HepG2 (cell line): ENCODE measurements at regions not wholly inside any gene's neighbourhood (a gene's known extent, or its start where the extent isn't known, plus 50 kb on each side); places are given as distances from the start of the nearest gene placed in this dataset.

Source experiments
- ATAC-seq: fragments of 200-7000 bp; cut with Tn5 transposase; 3 replicates; pipeline ENCODE4 v1.9.1; 2020; ENCODE audit warnings: mild to moderate bottlenecking, moderate library complexity
- BruUV-seq: library from RNA; stranded (reverse); fragments of 400-500 nt; replicated peaks from 2 replicates; lab custom pipeline; 2021; lab: Mats Ljungman, UMichigan
- CTCF ChIA-PET: fragments of 300-600 bp; formaldehyde crosslinking; extraction: SDS; loops from one replicate; lab custom pipeline; 2021; ENCODE audit warnings: low total read pairs, inconsistent platforms, low intra/inter-chr PET ratio; lab: Yijun Ruan, JAX
- POLR2A ChIA-PET: fragments of 350-600 bp; sonication (Branson Sonifier 250); formaldehyde crosslinking; loops from one replicate; lab custom pipeline; 2020; ENCODE audit warnings: antibody characterized with exemption, inconsistent platforms; lab: Yijun Ruan, JAX
- DNase-seq: peaks from one replicate; pipeline ENCODE4 v3.0.0-alpha.2; 2015; ENCODE audit warnings: low spot score
- FAIRE-seq: peaks from 3 replicates; lab custom pipeline; 2011; peaks lifted over from hg19 to GRCh38; lab: Jason Lieb, UNC
- H2AFZ ChIP-seq: one replicate; pipeline ENCODE4 v1.6.1; 2011; ENCODE audit warnings: low read length, inconsistent platforms
- H3K27ac ChIP-seq: fragments of 300-600 bp; 3 replicates; pipeline ENCODE4 v1.8.0; 2011; ENCODE audit warnings: mixed run types, mild to moderate bottlenecking, mixed read lengths, low read length, inconsistent platforms; ENCODE audit not compliant: insufficient read depth; ENCODE audit errors: extremely low read length
- H3K27me3 ChIP-seq, 2 experiments: fragments of 200-600 bp in 1 of 2; 2 replicates in 1 of 2; 3 replicates in 1 of 2; pipeline versions ENCODE4 v1.6.0 to v1.8.0; 2011; ENCODE audit warnings: low read length in 2 of 2, mild to moderate bottlenecking in 2 of 2, moderate library complexity in 2 of 2, inconsistent platforms in 1 of 2; ENCODE audit not compliant: insufficient read depth in 2 of 2, control insufficient read depth in 1 of 2
- H3K36me3 ChIP-seq, 2 experiments: fragments of 200-600 bp in 1 of 2; replicated peaks in 1 of 2; 2 replicates in 1 of 2; 3 replicates in 1 of 2; pipeline versions ENCODE4 v1.5.1 to v1.8.0; 2011; ENCODE audit warnings: low read length in 2 of 2, inconsistent platforms in 1 of 2; ENCODE audit not compliant: insufficient read depth in 2 of 2, control insufficient read depth in 1 of 2
- H3K4me1 ChIP-seq: 2 replicates; pipeline ENCODE4 v1.5.1; 2012; ENCODE audit warnings: low read length, inconsistent platforms; ENCODE audit not compliant: insufficient read depth
- H3K4me2 ChIP-seq: 2 replicates; pipeline ENCODE4 v1.6.0; 2011; ENCODE audit warnings: low read depth, low read length, inconsistent platforms
- H3K4me3 ChIP-seq, 3 experiments: fragments of 200-600 bp in 1 of 3; sonication (generic), shearing (Covaris generic) in 1 of 3; replicated peaks in 1 of 3; 2 replicates each; pipeline ENCODE4 v1.5.1; 2011 to 2016; ENCODE audit warnings: low read length in 3 of 3, inconsistent platforms in 2 of 3, low read depth in 2 of 3, mild to moderate bottlenecking in 2 of 3, control low read depth in 1 of 3, mixed read lengths in 1 of 3; ENCODE audit not compliant: insufficient read depth in 1 of 3
- H3K79me2 ChIP-seq: one replicate; pipeline ENCODE4 v1.6.1; 2011; ENCODE audit warnings: low read length, inconsistent platforms; ENCODE audit not compliant: insufficient read depth
- H3K9ac ChIP-seq: 2 replicates; pipeline ENCODE4 v1.6.0; 2011; ENCODE audit warnings: mild to moderate bottlenecking, low read depth, low read length, inconsistent platforms; ENCODE audit not compliant: insufficient read depth
- H3K9me3 ChIP-seq: 2 replicates; pipeline ENCODE4 v1.5.1; 2012; ENCODE audit warnings: mild to moderate bottlenecking, low read length
- H4K20me1 ChIP-seq: 2 replicates; pipeline ENCODE4 v1.6.0; 2011; ENCODE audit warnings: inconsistent platforms, mild to moderate bottlenecking, low read length, moderate library complexity; ENCODE audit not compliant: insufficient read depth
- AGO1 ChIP-seq: fragments of 200-400 bp; formaldehyde crosslinking; IDR thresholded peaks from 2 replicates; pipeline ENCODE4 v1.6.1; 2017; ENCODE audit warnings: mild to moderate bottlenecking, low read depth, low read length, moderate library complexity; ENCODE audit not compliant: poor library complexity, severe bottlenecking
- ARHGAP35 ChIP-seq: sonication (generic); formaldehyde crosslinking; IDR thresholded peaks from 2 replicates; pipeline ENCODE4 v1.9.0; 2022; ENCODE audit warnings: mild to moderate bottlenecking, inconsistent platforms, moderate library complexity, missing genetic modification reagents, borderline replicate concordance
- FOXC1 ChIP-seq: sonication (generic); formaldehyde crosslinking; IDR thresholded peaks from 2 replicates; pipeline ENCODE4 v1.8.0; 2022; ENCODE audit warnings: mild to moderate bottlenecking, missing genetic modification reagents, borderline replicate concordance
- KLF9 ChIP-seq: IDR thresholded peaks from 2 replicates; pipeline ENCODE4 v1.6.1; 2016; ENCODE audit warnings: low read depth
- MTF1 ChIP-seq: sonication (generic); formaldehyde crosslinking; IDR thresholded peaks from 2 replicates; pipeline ENCODE4 v1.5.0; 2020; ENCODE audit warnings: missing genetic modification reagents
- PBX2 ChIP-seq: IDR thresholded peaks from 2 replicates; pipeline ENCODE4 v1.6.1; 2016; ENCODE audit warnings: control low read depth
- ZNF326 ChIP-seq: sonication (generic); formaldehyde crosslinking; IDR thresholded peaks from 2 replicates; pipeline ENCODE4 v1.4.0; 2020; ENCODE audit warnings: missing genetic modification reagents, borderline replicate concordance
- ZNF720 ChIP-seq: sonication (generic); formaldehyde crosslinking; IDR thresholded peaks from 2 replicates; pipeline ENCODE4 v1.4.0; 2020; ENCODE audit warnings: missing genetic modification reagents
- WGBS: methylation state at CpG from one replicate; pipeline ENCODE4 v1.1.6; 2017; ENCODE audit warnings: low lambda C conversion rate; 5-methylcytosine and 5-hydroxymethylcytosine counted together
- in situ Hi-C: cut with HindIII; loops from 2 replicates; pipeline ENCODE4 v1.10.0; 2017; ENCODE audit warnings: low pct_unique_long_range_greater_than_20kb; ENCODE audit not compliant: extremely low pct_ligation_motif_present
- intact Hi-C: fragments of 100-400 bp; cut with micrococcal nuclease; formaldehyde crosslinking; loops from one replicate; pipeline ENCODE4 v1.10.0; 2022; ENCODE audit not compliant: unreplicated experiment

- POLR2A ChIA-PET: no interaction called here
Measured at GRCh38 chr3:164095279-164095678, 983.0 kb downstream of the SI start.

GRCh38 chr3:164094546-164094945, 983.8 kb downstream of the SI start:
- no peak for FAIRE-seq
- no peak overlapping the region for H2AFZ ChIP-seq
- in situ Hi-C loops (no loop called here), intact Hi-C loops (no loop called here)
- no peak overlapping the region for H3K4me3 ChIP-seq
- H3K79me2 ChIP-seq: no peaks in the 10 kb centered on the region
- H3K9ac ChIP-seq: no peak overlapping the region
- no peaks in the 10 kb centered on the region for H4K20me1 ChIP-seq
- 4% methylated on average over 1 of the region's 1 CpG for WGBS
- no peaks in the 10 kb centered on the region for H3K36me3 ChIP-seq
- BruUV-seq: no TSS peak
- POLR2A ChIA-PET: no interaction called here
- TF ChIP-seq ZNF720 (CRISPR knock-in tag) (no peak), KLF9 (CRISPR knock-in tag) (no peak), ZNF326 (CRISPR knock-in tag) (no peak)
- TF ChIP-seq, all 625 proteins: peak for 0
- H3K4me2 ChIP-seq: no peak overlapping the region
- H3K27ac ChIP-seq: no peak overlapping the region
- no peaks in the 10 kb centered on the region for H3K4me1 ChIP-seq
- no peak for ATAC-seq
- no peaks in the 10 kb centered on the region for H3K27me3 ChIP-seq
- no peak for DNase-seq
- H3K9me3 ChIP-seq: no peaks in the 10 kb centered on the region
- CTCF ChIA-PET: no interaction called here

More at GRCh38 chr3:164095279-164095678, 983.0 kb downstream of the SI start:
- in situ Hi-C loops: no loop called here
- no peaks in the 10 kb centered on the region for H4K20me1 ChIP-seq
- no peak overlapping the region for H3K9ac ChIP-seq
- no peaks in the 10 kb centered on the region for H3K27me3 ChIP-seq
- no peak for TF ChIP-seq AGO1
- TF ChIP-seq ARHGAP35: no peak
- no peak for TF ChIP-seq PBX2
- no peak for TF ChIP-seq MTF1 (CRISPR knock-in tag)
- TF ChIP-seq FOXC1 (CRISPR knock-in tag): no peak
- H3K36me3 ChIP-seq: no peaks in the 10 kb centered on the region
- ATAC-seq (no peak), FAIRE-seq (no peak), DNase-seq (no peak)
- 0% methylated on average over 3 of the region's 3 CpGs for WGBS
- CTCF ChIA-PET: no interaction called here
- no peak overlapping the region for H3K27ac ChIP-seq
- H3K4me2 ChIP-seq: no peak overlapping the region
- BruUV-seq: no TSS peak
- no peak overlapping the region for H2AFZ ChIP-seq
- H3K4me1 ChIP-seq: no peaks in the 10 kb centered on the region
- no peaks in the 10 kb centered on the region for H3K79me2 ChIP-seq
- intact Hi-C loops: no loop called here
- H3K4me3 ChIP-seq: no peak overlapping the region
- no peaks in the 10 kb centered on the region for H3K9me3 ChIP-seq
